Astrocyte (in vitro differentiated cells and primary cell): ENCODE measurements at regions not wholly inside any gene's neighbourhood (a gene's known extent, or its start where the extent isn't known, plus 50 kb on each side); places are given as distances from the start of the nearest gene placed in this dataset.

ENCODE experiments used
- DNase-seq: peaks from one replicate; pipeline ENCODE4 v3.0.0-alpha.2; 2010; ENCODE audit warnings: low read depth
- FAIRE-seq: peaks from 2 replicates; lab custom pipeline; 2011; peaks lifted over from hg19 to GRCh38; lab: Jason Lieb, UNC
- H2AFZ ChIP-seq: 2 replicates; pipeline ENCODE4 v1.6.0; 2012; ENCODE audit warnings: low read depth, low read length, inconsistent platforms
- H3K27ac ChIP-seq: 2 replicates; pipeline ENCODE4 v1.5.1; 2011; ENCODE audit warnings: low read depth, low read length, inconsistent platforms
- H3K27me3 ChIP-seq: 2 replicates; pipeline ENCODE4 v1.6.0; 2011; ENCODE audit warnings: low read length, inconsistent platforms; ENCODE audit not compliant: insufficient read depth
- H3K36me3 ChIP-seq: 2 replicates; pipeline ENCODE4 v1.5.1; 2011; ENCODE audit warnings: low read length, inconsistent platforms; ENCODE audit not compliant: insufficient read depth
- H3K4me1 ChIP-seq: 2 replicates; pipeline ENCODE4 v1.5.1; 2011; ENCODE audit warnings: low read length, inconsistent platforms; ENCODE audit not compliant: insufficient read depth
- H3K4me2 ChIP-seq: 2 replicates; pipeline ENCODE4 v1.6.0; 2012; ENCODE audit warnings: low read length, inconsistent platforms
- H3K4me3 ChIP-seq: 2 replicates; pipeline ENCODE4 v1.5.1; 2011; ENCODE audit warnings: low read depth, mild to moderate bottlenecking, low read length, inconsistent platforms; ENCODE audit not compliant: insufficient read depth
- H3K79me2 ChIP-seq: 2 replicates; pipeline ENCODE4 v1.6.0; 2012; ENCODE audit warnings: mild to moderate bottlenecking, low read length, inconsistent platforms; ENCODE audit not compliant: insufficient read depth
- H3K9ac ChIP-seq: 2 replicates; pipeline ENCODE4 v1.6.0; 2012; ENCODE audit warnings: mild to moderate bottlenecking, low read length, inconsistent platforms
- H3K9me3 ChIP-seq: 2 replicates; pipeline ENCODE4 v1.5.1; 2012; ENCODE audit warnings: low read depth, mild to moderate bottlenecking, low read length, inconsistent platforms; ENCODE audit not compliant: insufficient read depth
- H4K20me1 ChIP-seq: 2 replicates; pipeline ENCODE4 v1.6.0; 2012; ENCODE audit warnings: low read length, inconsistent platforms; ENCODE audit not compliant: insufficient read depth
- H3K27ac Mint-ChIP-seq: one replicate; pipeline ENCODE4 v1.8.0; 2021; ENCODE audit warnings: mild to moderate bottlenecking, mixed read lengths; ENCODE audit not compliant: unreplicated experiment
- H3K27me3 Mint-ChIP-seq: one replicate; pipeline ENCODE4 v1.8.0; 2021; ENCODE audit warnings: low read depth, mixed read lengths; ENCODE audit not compliant: unreplicated experiment
- H3K36me3 Mint-ChIP-seq: one replicate; pipeline ENCODE4 v1.8.0; 2021; ENCODE audit warnings: low read depth, mixed read lengths; ENCODE audit not compliant: unreplicated experiment
- H3K4me1 Mint-ChIP-seq: one replicate; pipeline ENCODE4 v1.8.0; 2021; ENCODE audit warnings: low read depth, mixed read lengths; ENCODE audit not compliant: unreplicated experiment
- H3K4me3 Mint-ChIP-seq: one replicate; pipeline ENCODE4 v1.8.0; 2021; ENCODE audit warnings: mild to moderate bottlenecking, moderate library complexity, mixed read lengths; ENCODE audit not compliant: unreplicated experiment
- H3K9me3 Mint-ChIP-seq: one replicate; pipeline ENCODE4 v1.8.0; 2021; ENCODE audit warnings: mild to moderate bottlenecking, mixed read lengths; ENCODE audit not compliant: unreplicated experiment
- EZH2 ChIP-seq: IDR thresholded peaks from 2 replicates; pipeline ENCODE4 v1.6.1; 2012; ENCODE audit warnings: mild to moderate bottlenecking, low read length, inconsistent platforms; ENCODE audit not compliant: insufficient read depth
- TF ChIP-seq, protein P1 (sequence below): IDR thresholded peaks from 2 replicates; pipeline ENCODE4 v1.5.1; 2011; ENCODE audit warnings: low read depth, mild to moderate bottlenecking, inconsistent platforms, low read length, moderate library complexity; ENCODE audit not compliant: insufficient read depth

DNA sequence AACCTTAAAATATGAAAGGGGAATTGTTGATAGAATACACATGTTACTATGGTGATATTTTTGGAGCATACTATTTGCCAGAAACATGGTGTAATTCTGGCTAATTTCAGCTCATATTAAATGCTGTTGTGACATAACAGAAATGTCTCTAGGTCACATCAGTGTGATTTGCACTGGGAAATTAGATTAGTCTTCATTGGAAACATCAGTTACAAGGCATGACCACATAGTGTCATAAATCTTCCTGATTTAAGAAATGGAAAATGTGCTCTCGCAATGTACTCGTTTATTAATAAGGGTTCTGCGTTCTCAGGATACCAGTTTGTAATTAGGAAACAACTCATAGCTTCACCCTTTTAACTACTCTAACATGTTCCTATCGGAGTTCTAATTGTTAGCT is 72.9 kb upstream of the GYPA start:
- Mint-ChIP-seq H3K4me1 (no peaks in the 10 kb centered on the region), H3K9me3 (no peaks in the 10 kb centered on the region), H3K36me3 (no peaks in the 10 kb centered on the region), H3K4me3 (no peak overlapping the region), H3K27ac (no peak overlapping the region), H3K27me3 (no peaks in the 10 kb centered on the region)
- TF ChIP-seq, protein P1, sequence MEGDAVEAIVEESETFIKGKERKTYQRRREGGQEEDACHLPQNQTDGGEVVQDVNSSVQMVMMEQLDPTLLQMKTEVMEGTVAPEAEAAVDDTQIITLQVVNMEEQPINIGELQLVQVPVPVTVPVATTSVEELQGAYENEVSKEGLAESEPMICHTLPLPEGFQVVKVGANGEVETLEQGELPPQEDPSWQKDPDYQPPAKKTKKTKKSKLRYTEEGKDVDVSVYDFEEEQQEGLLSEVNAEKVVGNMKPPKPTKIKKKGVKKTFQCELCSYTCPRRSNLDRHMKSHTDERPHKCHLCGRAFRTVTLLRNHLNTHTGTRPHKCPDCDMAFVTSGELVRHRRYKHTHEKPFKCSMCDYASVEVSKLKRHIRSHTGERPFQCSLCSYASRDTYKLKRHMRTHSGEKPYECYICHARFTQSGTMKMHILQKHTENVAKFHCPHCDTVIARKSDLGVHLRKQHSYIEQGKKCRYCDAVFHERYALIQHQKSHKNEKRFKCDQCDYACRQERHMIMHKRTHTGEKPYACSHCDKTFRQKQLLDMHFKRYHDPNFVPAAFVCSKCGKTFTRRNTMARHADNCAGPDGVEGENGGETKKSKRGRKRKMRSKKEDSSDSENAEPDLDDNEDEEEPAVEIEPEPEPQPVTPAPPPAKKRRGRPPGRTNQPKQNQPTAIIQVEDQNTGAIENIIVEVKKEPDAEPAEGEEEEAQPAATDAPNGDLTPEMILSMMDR: no peak
- no peak for TF ChIP-seq EZH2
- no peaks in the 10 kb centered on the region for H4K20me1 ChIP-seq
- no peaks in the 10 kb centered on the region for H3K4me1 ChIP-seq
- H3K36me3 ChIP-seq: no peaks in the 10 kb centered on the region
- H2AFZ ChIP-seq: no peak overlapping the region
- no peaks in the 10 kb centered on the region for H3K79me2 ChIP-seq
- H3K9ac ChIP-seq: no peak overlapping the region
- no peaks in the 10 kb centered on the region for H3K27me3 ChIP-seq
- no peak overlapping the region for H3K27ac ChIP-seq
- no peak overlapping the region for H3K4me3 ChIP-seq
- no peak overlapping the region for H3K4me2 ChIP-seq
- no peaks in the 10 kb centered on the region for H3K9me3 ChIP-seq
- no peak for FAIRE-seq
- no peak for DNase-seq

DNA sequence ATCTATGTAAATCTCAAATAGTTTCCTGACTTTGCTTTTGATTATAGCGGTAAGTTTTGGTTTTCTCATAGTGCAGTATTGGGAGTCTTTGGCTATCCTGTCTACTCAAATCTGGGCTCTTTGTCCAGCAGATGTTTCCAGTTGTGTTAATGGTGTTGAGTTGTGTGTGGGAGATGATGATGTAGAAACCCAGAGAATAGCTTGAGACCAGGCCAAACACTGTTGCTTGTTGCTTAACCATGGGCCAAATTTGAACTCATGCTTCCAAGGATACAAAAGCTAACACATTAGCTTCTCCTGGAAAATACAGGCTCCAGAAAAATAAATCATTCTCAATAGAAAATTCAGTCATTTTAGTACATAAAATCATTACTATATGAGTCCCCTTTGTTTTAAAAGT is 82.6 kb upstream of the GYPA start:
- DNase-seq (no peak), FAIRE-seq (no peak)
- Mint-ChIP-seq H3K4me1 (no peaks in the 10 kb centered on the region), H3K9me3 (no peaks in the 10 kb centered on the region), H3K4me3 (no peak overlapping the region), H3K27ac (no peak overlapping the region), H3K36me3 (no peaks in the 10 kb centered on the region), H3K27me3 (no peaks in the 10 kb centered on the region)
- H3K4me1 ChIP-seq: no peaks in the 10 kb centered on the region
- H3K27ac ChIP-seq: no peak overlapping the region
- H4K20me1 ChIP-seq: no peaks in the 10 kb centered on the region
- no peak for TF ChIP-seq EZH2
- TF ChIP-seq, protein P1: no peak
- H3K9me3 ChIP-seq: no peaks in the 10 kb centered on the region
- no peaks in the 10 kb centered on the region for H3K36me3 ChIP-seq
- no peak overlapping the region for H3K4me2 ChIP-seq
- no peak overlapping the region for H3K4me3 ChIP-seq
- no peak overlapping the region for H3K9ac ChIP-seq
- H3K79me2 ChIP-seq: no peaks in the 10 kb centered on the region
- H3K27me3 ChIP-seq: no peaks in the 10 kb centered on the region
- H2AFZ ChIP-seq: no peak overlapping the region

DNA sequence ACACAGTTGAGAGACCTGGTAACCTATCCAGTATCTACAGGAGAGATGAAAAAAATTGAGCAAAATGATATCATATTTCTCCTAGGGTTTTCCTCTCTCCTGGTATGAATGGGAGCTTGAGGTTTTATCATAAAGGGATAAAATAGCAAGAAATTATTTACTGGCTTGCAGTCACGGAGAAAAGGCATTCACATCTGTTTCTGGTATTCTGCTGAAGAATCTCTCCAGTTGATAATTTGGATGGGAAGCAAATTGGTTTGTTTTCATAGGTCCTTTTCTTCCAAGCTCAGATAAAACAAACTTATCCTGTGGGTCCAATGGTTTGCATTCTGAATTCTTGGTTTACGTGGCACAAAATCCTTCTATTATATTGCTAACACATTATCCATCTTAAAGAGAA is 83.1 kb upstream of the GYPA start:
- H3K4me3 ChIP-seq: no peak overlapping the region
- no peaks in the 10 kb centered on the region for H3K27me3 Mint-ChIP-seq
- no peaks in the 10 kb centered on the region for H3K36me3 Mint-ChIP-seq
- H3K27ac Mint-ChIP-seq: no peak overlapping the region
- no peaks in the 10 kb centered on the region for H3K36me3 ChIP-seq
- no peak for FAIRE-seq
- no peaks in the 10 kb centered on the region for H3K9me3 ChIP-seq
- no peak overlapping the region for H3K27ac ChIP-seq
- H3K4me1 Mint-ChIP-seq: no peaks in the 10 kb centered on the region
- TF ChIP-seq, protein P1: no peak
- no peak for TF ChIP-seq EZH2
- H3K79me2 ChIP-seq: no peaks in the 10 kb centered on the region
- no peak overlapping the region for H2AFZ ChIP-seq
- no peaks in the 10 kb centered on the region for H3K27me3 ChIP-seq
- no peaks in the 10 kb centered on the region for H3K9me3 Mint-ChIP-seq
- DNase-seq: no peak
- H3K9ac ChIP-seq: no peak overlapping the region
- no peaks in the 10 kb centered on the region for H3K4me1 ChIP-seq
- H3K4me2 ChIP-seq: no peak overlapping the region
- no peaks in the 10 kb centered on the region for H4K20me1 ChIP-seq
- no peak overlapping the region for H3K4me3 Mint-ChIP-seq
